HFFc6 (cell line): ENCODE measurements at regions not wholly inside any gene's neighbourhood (a gene's known extent, or its start where the extent isn't known, plus 50 kb on each side); places are given as distances from the start of the nearest gene placed in this dataset.

Experiments used
- DNase-seq: peaks from one replicate; pipeline ENCODE4 v3.0.0-alpha.2; 2018
- H3K27ac Mint-ChIP-seq: 2 replicates; pipeline ENCODE4 v1.8.0; 2020; ENCODE audit warnings: mild to moderate bottlenecking, mixed read lengths
- H3K27me3 Mint-ChIP-seq: 2 replicates; pipeline ENCODE4 v1.8.0; 2021; ENCODE audit warnings: mild to moderate bottlenecking, moderate library complexity, mixed read lengths; ENCODE audit not compliant: insufficient read depth
- H3K36me3 Mint-ChIP-seq: 2 replicates; pipeline ENCODE4 v1.8.0; 2021; ENCODE audit warnings: low read depth, mixed read lengths
- H3K4me1 Mint-ChIP-seq: 2 replicates; pipeline ENCODE4 v1.8.0; 2020; ENCODE audit warnings: low read depth, mixed read lengths
- H3K4me3 Mint-ChIP-seq: 2 replicates; pipeline ENCODE4 v1.8.0; 2020; ENCODE audit warnings: mild to moderate bottlenecking, moderate library complexity, mixed read lengths
- H3K9me3 Mint-ChIP-seq: 2 replicates; pipeline ENCODE4 v1.8.0; 2020; ENCODE audit warnings: mild to moderate bottlenecking, mixed read lengths
- CTCF ChIP-seq: fragments of 200-600 bp; sonication (generic); IDR thresholded peaks from 2 replicates; pipeline ENCODE4 v1.5.0; 2021; ENCODE audit warnings: antibody characterized with exemption, mild to moderate bottlenecking

- H3K27ac Mint-ChIP-seq = no peak overlapping the region
- H3K4me1 Mint-ChIP-seq = no peaks in the 10 kb centered on the region
These were observed 51.7 kb upstream of the ACVR2A start for GRCh38 chr2:147792966-147793617.

GRCh38 chr2:147790580-147790979, 54.2 kb upstream of the ACVR2A start:
- Mint-ChIP-seq H3K9me3 (peaks cover 5% of the 10 kb centered on the region; the same call in 1 of the 2 replicates), H3K4me3 (no peak overlapping the region), H3K4me1 (no peaks in the 10 kb centered on the region), H3K27ac (no peak overlapping the region), H3K36me3 (no peaks in the 10 kb centered on the region), H3K27me3 (no peaks in the 10 kb centered on the region)
- no peak for TF ChIP-seq CTCF
- no peak for DNase-seq

More at GRCh38 chr2:147792966-147793617, 51.7 kb upstream of the ACVR2A start:
- Mint-ChIP-seq H3K4me3 (no peak overlapping the region), H3K9me3 (peaks cover 5% of the 10 kb centered on the region; the same call in 1 of the 2 replicates), H3K36me3 (no peaks in the 10 kb centered on the region), H3K27me3 (no peaks in the 10 kb centered on the region)
- TF ChIP-seq CTCF = no peak
- DNase-seq = peak; percentile 7

- no peak for DNase-seq
- TF ChIP-seq CTCF = no peak
- Mint-ChIP-seq H3K9me3 (peaks cover 5% of the 10 kb centered on the region; the same call in 1 of the 2 replicates), H3K36me3 (no peaks in the 10 kb centered on the region), H3K4me3 (no peak overlapping the region), H3K27ac (no peak overlapping the region), H3K27me3 (no peaks in the 10 kb centered on the region), H3K4me1 (no peaks in the 10 kb centered on the region)
These were observed 55.1 kb upstream of the ACVR2A start for GRCh38 chr2:147789720-147790119.

DNA sequence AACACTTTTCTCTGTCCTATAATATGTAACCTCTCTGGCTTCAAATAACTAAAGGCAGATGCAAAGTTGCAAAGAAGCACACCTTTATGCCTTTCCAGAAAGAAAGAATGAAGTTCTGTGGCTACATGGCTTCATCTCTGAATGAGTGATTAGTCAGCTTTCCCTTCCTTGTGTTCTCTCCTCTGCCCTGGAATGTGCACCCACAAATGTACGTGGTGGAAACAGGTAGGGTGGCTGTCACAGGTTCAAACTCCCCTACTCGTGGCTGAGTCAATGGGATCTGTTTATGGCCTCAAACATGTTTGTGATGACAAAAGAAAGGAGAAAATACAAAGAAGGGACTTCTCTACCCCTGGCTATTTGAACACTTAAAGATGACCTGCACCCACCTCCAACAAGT, 55.5 kb upstream of the ACVR2A start:
- TF ChIP-seq CTCF = no peak
- H3K9me3 Mint-ChIP-seq = peaks cover 5% of the 10 kb centered on the region; the same call in 1 of the 2 replicates
- no peaks in the 10 kb centered on the region for H3K36me3 Mint-ChIP-seq
- no peak overlapping the region for H3K27ac Mint-ChIP-seq
- no peak for DNase-seq
- no peaks in the 10 kb centered on the region for H3K27me3 Mint-ChIP-seq
- no peak overlapping the region for H3K4me3 Mint-ChIP-seq
- no peaks in the 10 kb centered on the region for H3K4me1 Mint-ChIP-seq

- Mint-ChIP-seq H3K4me3 (no peak overlapping the region), H3K4me1 (no peaks in the 10 kb centered on the region), H3K9me3 (peaks cover 4% of the 10 kb centered on the region; the same call in 1 of the 2 replicates), H3K36me3 (no peaks in the 10 kb centered on the region), H3K27ac (no peak overlapping the region), H3K27me3 (no peaks in the 10 kb centered on the region)
- no peak for DNase-seq
- TF ChIP-seq CTCF = no peak
These were observed 62.5 kb upstream of the ACVR2A start for GRCh38 chr2:147782141-147782930.
